HG02973 (cell line): ENCODE measurements at regions not wholly inside any gene's neighbourhood (a gene's known extent, or its start where the extent isn't known, plus 50 kb on each side); places are given as distances from the start of the nearest gene placed in this dataset.
"Not testable (repeated sequence)": the region's sequence is repeated elsewhere in the genome, so short reads cannot be mapped to it uniquely, and the experiment has no call there.

Experiments
- ATAC-seq: cut with Tn5 transposase; IDR thresholded peaks from one replicate; pipeline ENCODE4 v1.9.1; 2021; ENCODE audit warnings: moderate library complexity; ENCODE audit not compliant: unreplicated experiment

DNA sequence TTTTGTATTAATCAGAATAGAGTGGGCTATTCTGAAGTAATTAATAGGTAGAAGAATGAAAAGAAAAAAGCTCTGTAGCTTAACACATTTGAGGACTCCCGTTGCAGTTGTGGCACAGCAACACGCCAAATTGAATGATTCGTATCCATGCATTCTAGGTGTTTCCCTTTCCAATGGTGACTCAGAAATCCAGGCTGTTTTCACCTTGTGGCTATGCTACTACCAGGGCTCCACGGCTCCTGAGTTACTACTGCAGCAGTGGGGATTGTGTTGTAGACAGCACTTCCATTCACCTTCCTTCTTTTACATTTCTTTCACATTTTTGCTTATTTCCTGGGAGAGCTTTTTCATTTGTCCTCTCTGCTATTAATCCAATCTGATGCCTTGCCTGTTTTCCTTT lies 1616.4 kb downstream of the CDH8 start:
- ATAC-seq = no peak

DNA sequence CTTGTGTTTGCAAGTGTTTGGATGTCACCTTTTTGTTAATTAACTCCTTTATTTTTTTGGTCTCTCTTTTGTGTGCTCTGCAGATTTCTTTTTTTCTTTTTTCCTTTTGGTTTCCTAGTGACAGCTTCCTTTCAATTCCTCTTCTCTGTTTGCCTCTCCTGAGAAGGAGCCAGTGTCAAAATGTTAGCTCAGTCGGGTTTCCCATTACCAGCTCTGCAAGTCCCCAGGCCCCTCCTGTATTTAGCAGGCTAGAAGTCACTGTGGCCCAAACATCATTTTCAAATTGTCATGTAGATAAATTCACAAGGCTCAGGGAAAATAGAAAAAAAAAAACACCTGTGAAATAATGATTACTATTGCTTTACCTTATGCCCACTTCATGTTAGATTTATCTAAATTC lies 1621.6 kb downstream of the CDH8 start:
- ATAC-seq = no peak

DNA sequence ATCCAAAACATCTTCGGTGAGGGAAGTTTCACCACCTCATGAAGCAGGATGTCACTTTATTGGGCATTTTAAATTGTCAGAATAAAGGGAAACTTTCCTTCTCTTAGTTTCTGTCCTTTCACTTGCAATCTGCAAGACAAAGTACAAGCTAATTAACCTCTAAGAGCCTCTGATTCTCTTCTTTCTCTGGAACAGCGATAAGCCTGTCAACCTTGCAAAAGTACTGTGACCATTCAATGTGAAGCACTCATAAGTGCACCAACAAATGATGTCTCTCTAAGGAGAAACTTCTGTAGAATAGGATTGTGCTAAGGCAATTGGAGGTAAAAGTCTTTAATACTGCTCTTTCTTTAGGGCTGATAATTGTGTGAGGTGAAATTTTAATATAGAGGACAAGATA lies 1622.3 kb downstream of the CDH8 start:
- ATAC-seq = no peak

DNA sequence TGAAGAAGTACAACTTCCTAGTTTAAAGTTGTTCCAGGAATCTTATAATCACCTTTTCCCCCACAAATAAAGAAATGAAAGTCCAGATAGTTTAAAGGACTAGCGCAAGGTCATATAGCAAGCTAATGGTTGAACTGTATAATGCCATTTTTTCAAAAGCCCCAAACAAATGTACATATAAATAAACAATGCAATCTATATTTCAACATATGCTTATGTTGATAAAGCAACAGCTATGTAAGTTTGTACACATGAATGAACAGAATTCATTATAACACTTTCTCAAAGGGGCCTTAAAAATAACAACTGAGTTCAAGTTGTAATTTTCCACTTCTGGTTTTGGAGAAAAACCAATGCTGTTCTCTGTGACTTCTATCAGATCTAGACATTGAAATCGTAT lies 1628.6 kb downstream of the CDH8 start:
- no peak for ATAC-seq

DNA sequence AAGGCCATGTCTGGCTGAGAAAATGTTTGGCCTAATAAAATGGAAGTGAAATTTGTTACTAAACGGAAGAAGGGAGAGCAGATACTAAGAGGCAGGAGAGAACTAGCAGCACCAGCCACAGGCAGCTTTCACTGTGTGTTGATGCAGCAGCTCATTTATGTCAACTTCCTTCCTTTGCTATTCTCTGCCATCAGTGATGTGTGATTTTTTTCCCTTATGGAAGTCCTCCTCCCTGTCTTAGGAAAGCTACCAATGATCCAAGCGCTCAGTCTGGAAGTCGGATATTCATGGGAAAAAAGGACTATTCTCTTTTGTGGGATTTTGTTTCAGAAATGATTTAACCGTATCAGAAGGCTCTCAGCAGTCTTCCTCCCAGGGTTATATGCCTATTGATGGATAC lies 1629.2 kb downstream of the CDH8 start:
- no peak for ATAC-seq

DNA sequence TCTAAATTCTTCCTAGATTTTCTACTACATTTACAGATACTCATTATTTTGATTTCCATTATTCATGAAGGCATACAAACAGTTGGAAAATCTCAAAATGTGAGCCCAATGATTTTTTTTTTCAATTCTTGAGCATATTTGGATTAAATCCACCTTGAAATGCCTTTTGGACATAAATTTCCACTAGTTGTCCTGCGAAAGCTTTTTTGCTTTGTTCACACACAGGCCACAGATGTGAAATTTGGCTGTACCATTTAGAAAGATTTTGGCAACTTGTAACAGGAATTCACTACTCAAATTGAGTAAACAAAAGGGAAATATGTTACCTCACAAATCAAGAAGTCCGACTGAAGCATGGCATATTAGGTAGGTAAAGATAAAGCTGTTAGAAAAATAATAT lies 1631.0 kb downstream of the CDH8 start:
- no peak for ATAC-seq

DNA sequence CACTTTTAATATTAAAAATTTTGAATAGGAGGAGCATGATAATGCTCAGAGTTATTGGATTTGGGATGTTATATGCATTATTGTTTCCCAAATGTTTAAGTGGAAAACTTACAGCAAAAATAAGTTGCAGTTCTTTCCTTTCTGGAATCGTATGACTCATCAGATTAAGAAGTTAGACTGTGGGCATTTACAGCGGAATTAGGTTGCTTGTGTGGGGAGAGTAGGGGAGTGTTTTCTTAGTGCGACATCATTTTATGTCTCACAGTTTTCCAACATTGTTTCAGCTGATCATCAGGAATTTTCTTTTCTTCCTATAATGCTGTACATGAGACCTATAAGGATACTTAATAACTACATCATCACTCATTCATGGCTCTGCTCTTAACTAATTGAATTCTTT lies 1631.8 kb downstream of the CDH8 start:
- no peak for ATAC-seq

DNA sequence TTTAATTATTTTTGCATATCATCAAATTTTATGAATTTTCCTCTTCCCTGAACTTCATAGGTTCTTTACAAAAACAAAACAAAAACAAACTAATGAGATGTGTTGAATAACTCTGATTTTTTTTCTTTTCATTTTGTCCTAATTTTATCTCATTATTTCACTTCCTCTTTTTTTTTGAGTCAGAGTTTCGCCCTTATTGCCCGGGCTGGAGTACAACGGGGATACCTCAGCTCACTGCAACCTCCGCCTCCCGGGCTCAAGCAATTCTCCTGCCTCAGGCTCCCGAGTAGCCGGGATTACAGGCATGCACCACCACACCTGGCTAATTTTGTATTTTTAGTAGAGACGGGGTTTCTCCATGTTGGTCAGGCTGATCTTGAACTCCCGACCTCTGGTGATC lies 1633.3 kb downstream of the CDH8 start:
- ATAC-seq = not testable (repeated sequence)

DNA sequence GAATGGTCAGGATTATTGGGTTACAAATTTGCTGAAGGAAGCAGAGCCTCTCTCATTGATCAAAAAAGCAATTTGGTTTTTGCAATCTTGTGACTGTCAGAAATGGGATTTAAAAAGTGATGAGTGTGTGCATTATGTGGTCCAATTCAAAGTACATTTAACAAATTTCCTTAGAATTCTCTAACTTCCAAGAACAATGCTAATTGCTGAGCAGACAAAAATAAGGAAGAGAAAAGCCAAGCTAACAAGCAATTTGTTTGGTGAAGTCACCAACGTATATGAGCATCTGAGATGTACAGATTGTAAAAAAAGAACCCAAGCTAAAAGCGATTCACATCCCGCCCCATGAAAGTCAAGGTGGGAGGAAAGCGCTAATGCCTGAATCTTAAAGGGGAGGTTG lies 1643.9 kb downstream of the CDH8 start:
- ATAC-seq = no peak

DNA sequence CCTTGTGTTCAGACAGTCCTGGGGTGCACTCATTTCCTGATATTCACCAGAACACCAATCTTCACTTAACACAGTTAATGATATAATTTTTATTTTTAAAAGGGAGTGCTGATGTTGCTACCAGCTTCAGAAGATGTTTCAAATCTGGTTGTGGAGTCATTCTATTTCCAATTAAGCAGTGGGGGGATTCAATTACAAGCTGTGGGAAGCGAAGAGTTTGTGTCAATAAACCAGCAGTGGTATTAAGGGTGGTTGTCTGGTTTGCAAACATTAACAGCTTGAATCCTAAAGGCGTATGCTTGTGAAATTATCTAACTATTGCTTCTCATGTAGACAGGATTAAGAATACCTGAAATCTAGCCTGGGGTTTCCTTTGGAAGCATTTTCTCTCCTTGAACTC lies 1637.5 kb upstream of the GOT2 start:
- ATAC-seq = no peak

DNA sequence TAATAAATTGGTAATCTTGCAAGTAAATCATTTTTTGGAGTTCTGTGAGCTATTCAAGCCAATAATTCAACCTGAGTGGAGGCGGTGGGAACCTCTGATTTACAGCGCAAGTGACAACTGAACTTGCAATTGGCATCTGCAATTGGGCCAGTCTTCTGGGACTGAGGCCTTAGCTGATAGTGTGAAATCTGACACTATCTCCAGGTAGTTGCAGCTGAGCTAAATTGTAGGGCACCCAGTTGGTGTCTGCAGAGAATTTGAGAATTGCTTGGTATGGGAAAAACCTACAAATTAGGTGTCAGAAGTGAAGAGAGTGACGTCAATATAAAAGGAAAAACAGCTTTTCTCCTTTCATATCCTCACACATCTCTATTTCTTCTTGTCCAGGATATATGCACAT lies 1633.6 kb upstream of the GOT2 start:
- ATAC-seq = no peak

DNA sequence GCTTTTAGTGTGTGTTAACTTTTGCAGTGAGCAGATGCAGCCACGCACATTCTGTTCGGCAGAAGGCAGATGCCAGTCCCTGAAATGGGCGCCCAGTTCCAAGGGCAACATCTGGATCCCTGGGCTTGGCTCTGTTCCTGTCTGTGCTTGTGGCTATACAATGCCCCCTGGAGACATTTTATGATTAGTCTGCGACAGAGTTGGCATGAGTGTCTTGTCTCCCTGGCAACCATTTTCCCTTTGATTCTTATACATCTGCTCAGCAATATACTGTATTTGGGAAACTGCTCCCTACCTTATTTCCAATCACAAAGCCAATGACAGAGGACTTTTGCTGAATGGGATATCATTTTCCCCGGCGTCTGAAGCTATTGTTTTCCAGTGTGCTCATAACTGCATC lies 1629.5 kb upstream of the GOT2 start:
- no peak for ATAC-seq

DNA sequence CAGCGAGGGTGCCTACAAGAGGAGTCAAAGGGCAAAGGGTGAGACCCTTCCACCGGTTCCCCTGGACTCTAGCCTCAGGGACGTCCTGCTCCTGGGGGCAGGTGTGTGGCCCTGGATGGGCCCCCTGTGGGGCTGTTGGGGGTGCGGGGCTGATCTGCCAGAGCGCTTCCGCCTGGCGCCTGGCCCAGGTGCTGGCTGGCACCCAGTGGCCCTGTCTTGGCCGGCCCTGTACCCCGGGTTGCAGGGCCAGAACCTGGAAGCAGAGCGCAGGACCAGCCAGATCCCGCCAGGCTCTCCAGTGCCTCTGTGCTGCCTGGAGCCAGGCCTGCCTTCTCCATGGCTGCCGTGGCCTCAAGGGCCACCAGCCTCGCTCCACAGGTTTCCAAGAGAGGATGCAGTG lies 1625.8 kb upstream of the GOT2 start:
- not testable (repeated sequence) for ATAC-seq

DNA sequence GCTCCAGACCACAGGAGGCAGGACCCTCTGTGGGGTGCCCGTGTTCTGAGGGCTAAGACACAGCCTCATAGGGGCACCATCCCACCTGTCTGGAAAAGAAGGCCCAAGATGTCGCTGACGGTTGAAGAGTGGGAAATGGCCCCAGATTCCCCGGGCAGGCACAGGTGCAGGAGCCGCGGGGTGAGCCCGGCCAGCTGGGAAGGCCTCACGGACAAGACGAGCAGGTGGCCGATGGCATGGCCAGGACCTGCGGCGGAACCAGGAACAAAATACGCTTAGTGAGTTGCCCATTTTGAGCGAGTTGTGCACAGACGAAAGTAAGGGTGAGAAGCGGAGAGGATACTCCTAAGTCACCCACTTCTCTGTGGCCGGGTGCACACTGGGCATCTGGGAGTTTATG lies 1625.3 kb upstream of the GOT2 start:
- not testable (repeated sequence) for ATAC-seq

DNA sequence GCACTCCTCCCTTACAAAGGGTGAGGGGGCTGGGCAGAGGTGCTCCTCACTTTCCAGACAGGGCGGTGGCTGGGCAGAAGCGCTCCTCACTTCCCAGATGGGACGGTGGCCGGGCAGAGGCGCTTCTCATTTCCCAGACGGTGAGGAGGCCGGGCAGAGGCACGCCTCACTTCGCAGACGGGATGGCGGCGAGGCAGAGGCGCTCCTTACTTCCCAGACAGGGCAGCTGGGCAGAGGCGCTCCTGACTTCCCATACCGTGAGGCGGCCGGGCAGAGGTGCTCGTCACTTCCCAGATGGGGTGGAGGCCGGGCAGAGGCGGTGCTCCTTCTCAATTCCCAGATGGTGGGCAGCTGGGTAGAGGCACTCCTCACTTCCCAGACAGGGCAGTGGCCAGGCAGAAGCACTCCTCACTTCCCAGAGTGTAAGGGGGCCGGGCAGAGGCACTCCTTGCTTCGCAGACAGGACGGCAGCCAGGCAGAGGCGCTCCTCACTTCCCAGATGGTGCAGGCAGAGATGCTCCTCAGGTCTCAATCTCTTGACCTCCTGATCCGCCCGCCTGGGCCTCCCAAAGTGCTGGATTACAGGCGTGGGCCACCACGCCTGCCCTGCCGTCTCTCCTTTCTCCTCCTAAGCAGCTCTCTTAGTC lies 1623.9 kb upstream of the GOT2 start:
- not testable (repeated sequence) for ATAC-seq

DNA sequence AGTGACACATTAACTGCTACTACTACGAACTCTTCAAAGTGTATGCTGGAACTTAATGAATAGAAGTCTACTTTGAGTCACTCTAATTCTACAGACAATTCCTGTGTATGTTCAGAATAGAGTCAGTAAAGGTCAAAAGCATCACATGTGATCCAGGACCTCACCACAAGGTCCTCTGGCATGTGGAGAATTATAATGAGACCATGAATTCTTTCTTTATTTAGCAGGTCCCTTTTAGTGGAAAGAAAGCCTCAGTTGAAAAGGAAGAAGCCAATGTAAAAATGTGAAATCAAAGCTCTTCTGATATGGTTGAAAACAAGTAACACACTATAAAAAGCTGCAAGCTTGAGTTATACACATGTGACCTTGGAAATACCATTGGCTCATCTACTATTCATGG lies 1612.1 kb upstream of the GOT2 start:
- ATAC-seq = no peak

DNA sequence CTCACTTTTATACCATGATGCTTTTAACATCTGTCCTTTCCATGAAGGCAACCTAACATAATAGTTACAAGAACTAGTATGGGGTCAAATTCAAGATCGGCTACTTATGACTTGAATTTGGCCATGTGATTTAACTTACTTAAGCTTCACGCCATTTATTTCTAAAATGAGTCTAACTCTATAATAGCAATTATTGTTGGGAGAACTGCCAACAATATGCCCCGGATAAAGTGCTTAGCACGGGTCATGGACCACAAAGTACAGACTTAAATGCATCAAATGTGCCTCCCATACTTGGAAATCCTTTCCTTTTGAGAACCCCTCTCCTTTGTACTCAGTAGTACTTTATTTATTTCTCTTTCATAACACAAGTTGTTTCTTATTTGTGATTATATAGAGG lies 1603.6 kb upstream of the GOT2 start:
- ATAC-seq = no peak

DNA sequence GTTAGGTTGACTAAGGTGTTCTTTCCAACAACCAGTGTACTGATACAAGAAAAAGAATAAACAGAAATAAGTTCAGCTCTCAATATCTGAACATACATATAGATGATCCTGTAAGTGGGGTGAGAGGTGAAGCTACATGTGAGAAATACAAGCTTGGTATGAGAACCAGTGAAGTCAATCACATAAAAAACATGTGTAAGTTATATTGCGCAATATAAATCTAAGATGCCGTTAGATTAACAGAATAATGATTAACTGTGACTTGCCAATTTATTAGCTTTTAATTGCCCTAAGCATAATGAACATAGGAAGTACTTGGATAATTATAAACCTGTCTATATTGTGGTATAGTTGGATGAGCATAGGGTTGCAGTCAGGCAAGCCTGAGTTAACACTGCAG lies 1597.1 kb upstream of the GOT2 start:
- ATAC-seq = no peak

DNA sequence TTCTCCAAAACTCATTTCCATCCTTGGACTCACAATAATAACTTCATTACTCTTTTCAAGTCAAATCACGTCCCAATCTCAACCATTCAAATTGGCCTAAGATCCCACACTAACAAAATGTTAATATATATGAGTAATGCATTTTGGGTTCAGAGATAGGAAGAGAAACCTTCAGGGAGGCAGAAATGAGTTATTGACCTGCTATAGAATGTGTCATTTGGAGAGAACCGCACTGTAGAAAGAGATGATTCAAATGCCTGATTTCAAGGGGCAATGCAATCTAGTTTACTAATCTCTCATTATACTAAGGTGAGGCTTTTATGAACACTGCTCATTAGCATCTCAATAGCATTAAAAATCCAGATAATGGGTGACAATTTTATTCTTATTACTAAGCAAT lies 1595.0 kb upstream of the GOT2 start:
- ATAC-seq = no peak

DNA sequence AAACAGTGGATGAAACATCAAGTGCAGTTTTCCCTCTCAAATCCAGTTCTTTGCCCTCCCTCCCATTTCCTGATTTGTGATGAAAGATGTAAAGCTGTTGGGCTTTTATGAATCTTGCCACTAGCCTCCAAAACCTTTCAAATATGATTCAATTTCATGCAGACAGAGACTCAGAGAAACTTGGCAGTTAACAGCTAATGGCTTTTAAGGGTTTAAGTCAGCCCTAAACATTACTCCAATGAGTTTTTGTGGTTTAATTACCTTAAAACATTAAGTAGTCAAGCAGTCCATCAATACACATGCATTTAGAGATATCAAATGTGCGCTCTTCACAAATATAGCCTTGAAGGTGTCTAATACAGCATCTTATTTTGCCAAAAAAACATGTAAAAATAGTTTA lies 1594.0 kb upstream of the GOT2 start:
- no peak for ATAC-seq

DNA sequence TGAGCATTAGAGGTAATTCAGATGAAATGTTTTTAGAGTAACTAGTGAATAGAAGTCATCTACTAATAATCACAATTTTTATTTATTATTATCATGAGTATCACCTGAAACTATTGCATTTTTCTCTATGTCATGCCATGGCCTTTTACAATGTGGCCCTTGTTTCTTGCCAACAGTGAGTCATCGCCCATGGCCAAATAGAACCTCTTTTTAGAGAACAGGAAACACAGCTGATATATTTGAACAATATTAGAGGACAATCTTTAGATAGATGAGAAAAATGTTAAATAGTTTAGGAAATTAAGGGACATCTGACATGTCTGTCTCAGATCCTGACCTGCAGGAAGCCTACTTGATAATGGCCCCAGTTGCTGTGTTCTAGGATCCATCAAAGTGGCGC lies 1584.4 kb upstream of the GOT2 start:
- no peak for ATAC-seq

DNA sequence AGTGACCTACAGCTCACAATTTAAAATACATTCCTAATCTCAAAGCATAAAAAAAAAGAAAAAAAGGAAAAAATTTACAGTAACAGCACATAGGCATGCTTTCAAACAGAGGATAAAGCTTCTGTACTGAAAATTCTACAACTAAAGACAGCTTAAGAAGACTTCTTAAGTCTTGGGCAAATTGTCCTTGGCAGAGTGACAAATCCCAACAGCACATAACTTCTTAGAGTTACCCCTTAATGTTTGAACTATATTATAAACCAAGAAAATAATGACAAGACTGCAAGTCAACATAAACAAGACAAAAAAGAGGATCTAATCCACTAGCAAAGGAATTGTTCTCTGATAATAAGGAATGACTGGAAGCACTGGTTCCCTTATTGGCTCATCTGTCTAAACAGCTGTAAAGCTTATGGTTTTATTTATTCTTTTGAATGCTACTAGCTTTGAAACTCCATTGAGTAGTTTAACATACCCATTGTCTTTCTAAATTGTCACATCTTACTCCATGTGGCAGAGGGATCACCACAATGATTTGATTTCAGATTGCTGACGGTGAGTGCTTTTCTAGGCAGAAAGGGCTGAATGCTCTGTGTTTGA lies 1576.8 kb upstream of the GOT2 start:
- ATAC-seq = no peak

DNA sequence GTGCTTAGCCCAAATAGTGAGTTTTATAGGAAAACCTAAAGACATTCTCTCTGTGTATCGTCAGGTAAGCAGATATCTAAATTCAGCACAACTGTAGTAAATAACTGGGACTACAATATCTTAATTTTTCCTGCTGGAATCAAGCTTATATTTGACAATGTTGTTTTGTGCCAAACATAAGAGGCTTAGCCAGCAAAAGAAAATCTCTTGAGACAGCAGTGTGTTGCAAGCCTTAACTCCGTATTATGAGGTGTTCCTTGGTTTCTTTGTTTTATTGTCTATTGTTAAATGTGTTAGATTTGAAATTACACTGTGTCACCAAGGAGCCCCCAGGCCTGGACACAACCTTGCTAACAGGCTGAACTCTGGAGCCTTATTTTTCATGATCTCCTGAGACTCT lies 1570.6 kb upstream of the GOT2 start:
- ATAC-seq = no peak
